ENCODE measurements at regions not wholly inside any gene's neighbourhood (a gene's known extent, or its start where the extent isn't known, plus 50 kb on each side); places are given as distances from the start of the nearest gene placed in this dataset.

GRCh38 chr14:71662291-71662790 lies 269.9 kb upstream of the RGS6 start:
- Histone ChIP-seq H3K9me3 (ENCODE audit: control insufficient read depth in 4 of 4, low read length in 3 of 4) (no peaks in the 10 kb centered on the region), H3K9ac (ENCODE audit: low read depth in 1 of 2, low read length in 2 of 2) (no peak overlapping the region), H3K36me3 (ENCODE audit: control insufficient read depth in 4 of 4, insufficient read depth in 3 of 4, low read depth in 1 of 4, low read length in 3 of 4) (peaks cover 3 to 15% (median 5%) of the 10 kb centered on the region in 4 donors), H3K27me3 (ENCODE audit: control insufficient read depth in 4 of 4, insufficient read depth in 4 of 4, low read length in 3 of 4) (no peaks in the 10 kb centered on the region), H3K4me3 (ENCODE audit: low read depth in 1 of 3, low read length in 3 of 3) (no peak overlapping the region), H3K4me1 (ENCODE audit: control insufficient read depth in 4 of 4, insufficient read depth in 4 of 4, low read length in 3 of 4) (no peaks in the 10 kb centered on the region), H3K27ac (ENCODE audit: low read depth in 1 of 2, low read length in 2 of 2) (no peak overlapping the region)
- DNase-seq (ENCODE audit: low spot score) = no peak
- 98% methylated on average over 4 of the region's 4 CpGs for WGBS
- TF ChIP-seq NR2F2 (IDR thresholded peaks at IDR 0.05) (no peak), JUND (IDR thresholded peaks at IDR 0.05) (no peak), SP1 (IDR thresholded peaks at IDR 0.05) (no peak)

- peaks cover 3 to 15% (median 5%) of the 10 kb centered on the region in 4 donors for H3K36me3 ChIP-seq (ENCODE audit: control insufficient read depth in 4 of 4, insufficient read depth in 3 of 4, low read depth in 1 of 4, low read length in 3 of 4)
- no peak for DNase-seq (ENCODE audit: low spot score)
- no peak overlapping the region for H3K9ac ChIP-seq (ENCODE audit: low read depth in 1 of 2, low read length in 2 of 2)
- H3K27me3 ChIP-seq (ENCODE audit: control insufficient read depth in 4 of 4, insufficient read depth in 4 of 4, low read length in 3 of 4) = no peaks in the 10 kb centered on the region
- no peak overlapping the region for H3K27ac ChIP-seq (ENCODE audit: low read depth in 1 of 2, low read length in 2 of 2)
- H3K9me3 ChIP-seq (ENCODE audit: control insufficient read depth in 4 of 4, low read length in 3 of 4) = no peaks in the 10 kb centered on the region
- TF ChIP-seq RAD21 (IDR thresholded peaks at IDR 0.05) (no peak), MAX (IDR thresholded peaks at IDR 0.05) (no peak), FOXA2 (IDR thresholded peaks at IDR 0.05) (no peak), FOXA1 (IDR thresholded peaks at IDR 0.05) (no peak), CTCF (IDR thresholded peaks at IDR 0.05; ENCODE audit: low read depth, low read length, missing input control) (no peak), HNF4A (conservative IDR thresholded peaks at IDR 0.05) (no peak), TAF1 (conservative IDR thresholded peaks at IDR 0.05) (no peak), ATF3 (IDR thresholded peaks at IDR 0.05) (no peak)
- WGBS = 93% methylated on average over 1 of the region's 1 CpG
- no peak overlapping the region for H3K4me3 ChIP-seq (ENCODE audit: low read depth in 1 of 3, low read length in 3 of 3)
- no peaks in the 10 kb centered on the region for H3K4me1 ChIP-seq (ENCODE audit: control insufficient read depth in 4 of 4, insufficient read depth in 4 of 4, low read length in 3 of 4)
Observed at GRCh38 chr14:71665157-71665556, 267.1 kb upstream of the RGS6 start.

- Histone ChIP-seq H3K4me3 (ENCODE audit: low read depth in 1 of 3, low read length in 3 of 3) (no peak overlapping the region), H3K27me3 (ENCODE audit: control insufficient read depth in 4 of 4, insufficient read depth in 4 of 4, low read length in 3 of 4) (no peaks in the 10 kb centered on the region)
Observed at GRCh38 chr14:71665781-71666180, 266.4 kb upstream of the RGS6 start.

More at GRCh38 chr14:71665781-71666180, 266.4 kb upstream of the RGS6 start:
- Histone ChIP-seq H3K9me3 (ENCODE audit: control insufficient read depth in 4 of 4, low read length in 3 of 4) (no peaks in the 10 kb centered on the region), H3K4me1 (ENCODE audit: control insufficient read depth in 4 of 4, insufficient read depth in 4 of 4, low read length in 3 of 4) (no peaks in the 10 kb centered on the region), H3K27ac (ENCODE audit: low read depth in 1 of 2, low read length in 2 of 2) (no peak overlapping the region), H3K9ac (ENCODE audit: low read depth in 1 of 2, low read length in 2 of 2) (no peak overlapping the region), H3K36me3 (ENCODE audit: control insufficient read depth in 4 of 4, insufficient read depth in 3 of 4, low read depth in 1 of 4, low read length in 3 of 4) (peaks cover 3 to 13% (median 5%) of the 10 kb centered on the region in 4 donors)
- no peak for TF ChIP-seq CTCF (IDR thresholded peaks at IDR 0.05; ENCODE audit: low read depth, low read length, missing input control)
- 85% methylated on average over 2 of the region's 2 CpGs for WGBS
- DNase-seq (ENCODE audit: low spot score) = no peak
